ENCODE measurements at regions not wholly inside any gene's neighbourhood (a gene's known extent, or its start where the extent isn't known, plus 50 kb on each side); places are given as distances from the start of the nearest gene placed in this dataset.

GRCh38 chr3:126263539-126263938 is 83.2 kb upstream of the ALDH1L1 start:
- ChIA-PET CTCF (no interaction called here), POLR2A (no interaction called here)
- DNase-seq (ENCODE audit: extremely low spot score): no peak
- TF ChIP-seq CTCF (IDR thresholded peaks at IDR 0.05; ENCODE audit: control extremely low read depth, extremely low read depth, low read depth, missing control alignments): no peak

- ChIA-PET CTCF (no interaction called here), POLR2A (no interaction called here)
- no peak for DNase-seq (ENCODE audit: extremely low spot score)
- TF ChIP-seq CTCF (IDR thresholded peaks at IDR 0.05; ENCODE audit: control extremely low read depth, extremely low read depth, low read depth, missing control alignments): no peak
These were observed 81.8 kb upstream of the ALDH1L1 start for GRCh38 chr3:126262227-126262626.

- ChIA-PET POLR2A (no interaction called here), CTCF (no interaction called here)
- TF ChIP-seq CTCF (IDR thresholded peaks at IDR 0.05; ENCODE audit: control extremely low read depth, extremely low read depth, low read depth, missing control alignments): no peak
- DNase-seq (ENCODE audit: extremely low spot score): no peak
These were observed 80.7 kb upstream of the ALDH1L1 start for GRCh38 chr3:126261037-126261436.

- ChIA-PET CTCF (no interaction called here), POLR2A (no interaction called here)
- peak; percentile 32 for TF ChIP-seq CTCF (IDR thresholded peaks at IDR 0.05; ENCODE audit: control extremely low read depth, extremely low read depth, low read depth, missing control alignments)
- no peak for DNase-seq (ENCODE audit: extremely low spot score)
These were observed 79.3 kb upstream of the ALDH1L1 start for GRCh38 chr3:126259411-126260391.

GRCh38 chr3:126258670-126259069 is 78.3 kb upstream of the ALDH1L1 start:
- no peak for TF ChIP-seq CTCF (IDR thresholded peaks at IDR 0.05; ENCODE audit: control extremely low read depth, extremely low read depth, low read depth, missing control alignments)
- ChIA-PET CTCF (no interaction called here), POLR2A (no interaction called here)
- no peak for DNase-seq (ENCODE audit: extremely low spot score)

- CTCF ChIA-PET: no interaction called here
- TF ChIP-seq CTCF (IDR thresholded peaks at IDR 0.05; ENCODE audit: control extremely low read depth, extremely low read depth, low read depth, missing control alignments): no peak
- POLR2A ChIA-PET: no interaction called here
- no peak for DNase-seq (ENCODE audit: extremely low spot score)
These were observed 77.6 kb upstream of the ALDH1L1 start for GRCh38 chr3:126257984-126258383.

Data from GM10248 (cell line).